Breast epithelium (tissue), 3 donors: ENCODE measurements at regions not wholly inside any gene's neighbourhood (a gene's known extent, or its start where the extent isn't known, plus 50 kb on each side); places are given as distances from the start of the nearest gene placed in this dataset.

ENCODE experiments used
- CTCF ChIP-seq, 3 donors: fragments of 450-650 bp; IDR thresholded peaks; one replicate each; pipeline ENCODE4 v1.5.1; 2016 to 2017; ENCODE audit warnings: antibody characterized with exemption in 3 of 3, mild to moderate bottlenecking in 3 of 3, moderate library complexity in 3 of 3
- POLR2AphosphoS5 ChIP-seq, 3 donors: sonication (generic); formaldehyde crosslinking; IDR thresholded peaks; one replicate each; pipeline ENCODE4 v1.6.1; 2017; ENCODE audit warnings: antibody characterized with exemption in 3 of 3

- no peak for TF ChIP-seq POLR2AphosphoS5 (IDR thresholded peaks at IDR 0.05)
- no peak for TF ChIP-seq CTCF (IDR thresholded peaks at IDR 0.05)
Observed at GRCh38 chr3:29185706-29186105, 95.2 kb upstream of the RBMS3 start.
